Prostate gland (tissue), 2 donors: ENCODE measurements at regions not wholly inside any gene's neighbourhood (a gene's known extent, or its start where the extent isn't known, plus 50 kb on each side); places are given as distances from the start of the nearest gene placed in this dataset.

Experiments used
- POLR2A ChIP-seq: fragments of 450-650 bp; IDR thresholded peaks from one replicate; pipeline ENCODE4 v1.6.1; 2016; ENCODE audit warnings: antibody characterized with exemption, mild to moderate bottlenecking
- POLR2AphosphoS5 ChIP-seq: sonication (generic); formaldehyde crosslinking; IDR thresholded peaks from one replicate; pipeline ENCODE4 v1.6.1; 2017; ENCODE audit warnings: antibody characterized with exemption
- TF ChIP-seq, protein P1 (sequence below), 4 experiments: fragments of 200-600 bp in 2 of 4; fragments of 450-650 bp in 2 of 4; sonication (generic) in 2 of 4; IDR thresholded peaks; 1 replicate in 3 of 4; 2 replicates in 1 of 4; pipeline ENCODE4 v1.5.1; 2016 to 2019; ENCODE audit warnings: antibody characterized with exemption in 4 of 4, mild to moderate bottlenecking in 2 of 4, moderate library complexity in 2 of 4

DNA sequence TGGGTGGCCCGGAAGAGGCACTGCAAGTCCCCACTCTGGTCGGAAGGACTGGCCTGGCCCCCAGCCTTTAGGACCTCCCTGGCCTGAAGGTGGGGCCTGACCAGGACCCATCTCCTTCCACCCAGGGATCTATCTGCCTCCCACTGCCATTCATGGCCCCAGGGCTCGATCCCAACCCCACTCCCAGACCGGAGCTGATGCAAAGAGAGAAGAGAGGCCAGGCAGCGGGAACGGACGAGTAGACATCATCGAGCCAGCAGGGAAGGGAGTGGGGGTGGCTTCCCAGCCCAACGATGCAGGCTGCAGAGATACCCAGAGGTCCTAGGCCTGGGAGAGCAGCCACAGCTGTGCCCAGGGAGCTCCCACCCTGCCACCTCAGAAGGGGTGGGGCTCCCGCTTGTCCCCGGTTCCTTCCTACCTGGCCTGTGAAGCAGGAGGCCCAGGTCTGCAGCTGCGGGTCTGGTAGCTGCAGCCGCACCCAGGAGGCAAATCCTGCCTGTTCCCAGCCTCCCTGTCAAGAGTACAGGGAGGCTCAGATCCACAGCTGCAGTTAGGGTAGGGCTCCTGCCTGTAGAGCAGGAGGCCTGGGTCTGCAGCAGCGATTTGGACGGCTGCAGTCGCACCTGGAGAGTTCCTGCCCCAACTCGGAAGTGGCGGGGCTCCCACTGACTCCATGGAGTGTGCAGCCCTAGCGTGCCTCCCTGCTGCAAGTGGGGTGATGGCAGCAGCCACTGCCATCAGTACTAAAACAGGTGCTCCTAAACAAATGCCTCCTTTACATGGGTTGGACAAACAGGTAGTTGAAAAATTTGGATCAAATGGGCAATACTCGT lies 1151.0 kb upstream of the PHF14 start:
- TF ChIP-seq, protein P1, sequence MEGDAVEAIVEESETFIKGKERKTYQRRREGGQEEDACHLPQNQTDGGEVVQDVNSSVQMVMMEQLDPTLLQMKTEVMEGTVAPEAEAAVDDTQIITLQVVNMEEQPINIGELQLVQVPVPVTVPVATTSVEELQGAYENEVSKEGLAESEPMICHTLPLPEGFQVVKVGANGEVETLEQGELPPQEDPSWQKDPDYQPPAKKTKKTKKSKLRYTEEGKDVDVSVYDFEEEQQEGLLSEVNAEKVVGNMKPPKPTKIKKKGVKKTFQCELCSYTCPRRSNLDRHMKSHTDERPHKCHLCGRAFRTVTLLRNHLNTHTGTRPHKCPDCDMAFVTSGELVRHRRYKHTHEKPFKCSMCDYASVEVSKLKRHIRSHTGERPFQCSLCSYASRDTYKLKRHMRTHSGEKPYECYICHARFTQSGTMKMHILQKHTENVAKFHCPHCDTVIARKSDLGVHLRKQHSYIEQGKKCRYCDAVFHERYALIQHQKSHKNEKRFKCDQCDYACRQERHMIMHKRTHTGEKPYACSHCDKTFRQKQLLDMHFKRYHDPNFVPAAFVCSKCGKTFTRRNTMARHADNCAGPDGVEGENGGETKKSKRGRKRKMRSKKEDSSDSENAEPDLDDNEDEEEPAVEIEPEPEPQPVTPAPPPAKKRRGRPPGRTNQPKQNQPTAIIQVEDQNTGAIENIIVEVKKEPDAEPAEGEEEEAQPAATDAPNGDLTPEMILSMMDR (IDR thresholded peaks at IDR 0.05) = no peak
- TF ChIP-seq POLR2AphosphoS5 (no peak), POLR2A (no peak)
